PC-3 (cell line): ENCODE measurements at regions not wholly inside any gene's neighbourhood (a gene's known extent, or its start where the extent isn't known, plus 50 kb on each side); places are given as distances from the start of the nearest gene placed in this dataset.

Experiments
- ATAC-seq: fragments of 200-7000 bp; cut with Tn5 transposase; 2 replicates; pipeline ENCODE4 v1.9.1; 2020; ENCODE audit warnings: mild to moderate bottlenecking, moderate library complexity
- BruUV-seq: library from RNA; stranded (reverse); fragments of 400-500 nt; replicated peaks from 2 replicates; lab custom pipeline; 2021; lab: Mats Ljungman, UMichigan
- CTCF ChIA-PET: fragments of 300-600 bp; sonication (Branson Sonifier 250); formaldehyde crosslinking; loops from one replicate; lab custom pipeline; 2022; ENCODE audit warnings: antibody characterized with exemption; lab: Charles Lee
- POLR2A ChIA-PET: fragments of 300-600 bp; sonication (Branson Sonifier 250); formaldehyde crosslinking; loops from one replicate; lab custom pipeline; 2022; ENCODE audit warnings: antibody characterized with exemption; ENCODE audit not compliant: unreplicated experiment; lab: Charles Lee
- DNase-seq: peaks from one replicate; pipeline ENCODE4 v3.0.0-alpha.2; 2015
- H2AFZ ChIP-seq: fragments of 300-600 bp; sonication (generic); 2 replicates; pipeline ENCODE4 v1.6.0; 2016; ENCODE audit warnings: antibody characterized with exemption, low read length
- H3F3A ChIP-seq: fragments of 300-600 bp; sonication (generic); one replicate; pipeline ENCODE4 v1.6.0; 2017; ENCODE audit warnings: antibody characterized with exemption, low read length, control low read depth, mild to moderate bottlenecking; ENCODE audit not compliant: unreplicated experiment
- H3K27ac ChIP-seq: fragments of 300-600 bp; sonication (generic); 2 replicates; pipeline ENCODE4 v1.5.1; 2016; ENCODE audit warnings: mild to moderate bottlenecking, low read length
- H3K27me3 ChIP-seq: fragments of 300-600 bp; sonication (generic); 2 replicates; pipeline ENCODE4 v1.6.1; 2016; ENCODE audit warnings: low read length, mixed read lengths
- H3K36me3 ChIP-seq: fragments of 300-600 bp; sonication (generic); 2 replicates; pipeline ENCODE4 v1.6.1; 2016; ENCODE audit warnings: low read depth, mixed run types, low read length, mixed read lengths
- H3K4me1 ChIP-seq: fragments of 300-600 bp; sonication (generic); 2 replicates; pipeline ENCODE4 v1.5.1; 2016; ENCODE audit warnings: low read length; ENCODE audit not compliant: insufficient read depth
- H3K4me2 ChIP-seq: fragments of 300-600 bp; sonication (generic); 2 replicates; pipeline ENCODE4 v1.6.0; 2016; ENCODE audit warnings: low read length
- H3K4me3 ChIP-seq: fragments of 300-600 bp; sonication (generic); 2 replicates; pipeline ENCODE4 v1.5.1; 2016; ENCODE audit warnings: mild to moderate bottlenecking, low read length, mixed read lengths
- H3K79me2 ChIP-seq: fragments of 300-600 bp; sonication (generic); 2 replicates; pipeline ENCODE4 v1.6.1; 2017; ENCODE audit warnings: low read length, mixed read lengths
- H3K9ac ChIP-seq: fragments of 300-600 bp; sonication (generic); 2 replicates; pipeline ENCODE4 v1.6.0; 2016; ENCODE audit warnings: mild to moderate bottlenecking, low read length
- H3K9me2 ChIP-seq: fragments of 300-600 bp; sonication (generic); replicated peaks from 2 replicates; pipeline ENCODE4 v1.6.1; 2016; ENCODE audit warnings: mixed run types, low read length, mixed read lengths
- H3K9me3 ChIP-seq: fragments of 300-600 bp; sonication (generic); 2 replicates; pipeline ENCODE4 v1.6.1; 2016; ENCODE audit warnings: low read length, mixed read lengths
- H4K20me1 ChIP-seq: fragments of 300-600 bp; sonication (generic); 2 replicates; pipeline ENCODE4 v1.6.1; 2016; ENCODE audit warnings: low read length, mixed read lengths
- CTCF ChIP-seq: fragments of 300-600 bp; sonication (generic); conservative IDR thresholded peaks from 2 replicates; pipeline ENCODE4 v1.5.1; 2017; ENCODE audit warnings: antibody characterized with exemption, low read depth, mild to moderate bottlenecking, low read length
- EZH2 ChIP-seq: fragments of 300-600 bp; sonication (generic); IDR thresholded peaks from one replicate; pipeline ENCODE4 v1.6.1; 2017; ENCODE audit warnings: antibody characterized with exemption, mild to moderate bottlenecking, low read length; ENCODE audit not compliant: unreplicated experiment
- EZH2phosphoT487 ChIP-seq: fragments of 300-600 bp; sonication (generic); IDR thresholded peaks from 2 replicates; pipeline ENCODE4 v1.6.1; 2018; ENCODE audit warnings: mild to moderate bottlenecking, antibody characterized with exemption, low read length, borderline replicate concordance
- intact Hi-C: fragments of 100-400 bp; cut with micrococcal nuclease; formaldehyde crosslinking; loops from 2 replicates; pipeline ENCODE4 v1.9.0; 2023

GRCh38 chr7:142439739-142440138, 181.9 kb upstream of the PRSS58 start:
- H3K9me2 ChIP-seq = no peaks in the 10 kb centered on the region
- H3K79me2 ChIP-seq = no peaks in the 10 kb centered on the region
- H3K4me2 ChIP-seq = peak overlapping the region; percentile 73
- H4K20me1 ChIP-seq = no peaks in the 10 kb centered on the region
- H3K27ac ChIP-seq = peak overlapping the region; percentile 56
- intact Hi-C loops = loop anchor here (5.0 kb wide), 1 partner anchor 52 kb away; no protein-coding TSS in a partner anchor
- peaks cover 64% of the 10 kb centered on the region for H3K4me1 ChIP-seq
- CTCF ChIA-PET = interaction anchor here (0.7 to 0.9 kb wide), 2 partner anchors 27 to 38 kb away, joined by 3 to 5 read pairs; no protein-coding TSS in a partner anchor
- no peaks in the 10 kb centered on the region for H3K27me3 ChIP-seq
- no TSS peak for BruUV-seq
- H3K4me3 ChIP-seq = peak overlapping the region; percentile 20; the same call in 1 of the 2 replicates
- H2AFZ ChIP-seq = 0 out of 2 replicates have a peak overlapping the region, but pooled peaks have one; percentile 39
- no peak overlapping the region for H3K9ac ChIP-seq
- POLR2A ChIA-PET = no interaction called here
- TF ChIP-seq CTCF (no peak), EZH2 (no peak), EZH2phosphoT487 (no peak)
- ATAC-seq (no peak), DNase-seq (peak; percentile 37)
- H3K36me3 ChIP-seq = no peaks in the 10 kb centered on the region
- no peaks in the 10 kb centered on the region for H3K9me3 ChIP-seq
- peaks cover 7% of the 10 kb centered on the region for H3F3A ChIP-seq

GRCh38 chr7:142438923-142439515, 181.2 kb upstream of the PRSS58 start:
- TF ChIP-seq EZH2 (no peak), EZH2phosphoT487 (no peak), CTCF (no peak)
- Histone ChIP-seq H3K4me1 (peaks cover 57% of the 10 kb centered on the region), H3F3A (peaks cover 7% of the 10 kb centered on the region), H2AFZ (no peak overlapping the region), H3K4me2 (peak overlapping the region; percentile 73; the same call in 1 of the 2 replicates), H3K79me2 (no peaks in the 10 kb centered on the region), H3K9me3 (no peaks in the 10 kb centered on the region), H3K27me3 (no peaks in the 10 kb centered on the region), H3K4me3 (no peak overlapping the region), H3K9ac (no peak overlapping the region), H3K9me2 (no peaks in the 10 kb centered on the region), H3K27ac (no peak overlapping the region), H4K20me1 (no peaks in the 10 kb centered on the region), H3K36me3 (no peaks in the 10 kb centered on the region)
- ChIA-PET CTCF (no interaction called here), POLR2A (no interaction called here)
- intact Hi-C loops = no loop called here
- no peak for ATAC-seq
- BruUV-seq = no TSS peak
- peak; percentile 35 for DNase-seq

GRCh38 chr7:142438235-142438922, 180.5 kb upstream of the PRSS58 start:
- Histone ChIP-seq H3K79me2 (no peaks in the 10 kb centered on the region), H3K9me2 (no peaks in the 10 kb centered on the region), H3K27me3 (no peaks in the 10 kb centered on the region), H3K4me2 (no peak overlapping the region), H3K4me1 (peaks cover 51% of the 10 kb centered on the region), H3K9me3 (no peaks in the 10 kb centered on the region), H4K20me1 (no peaks in the 10 kb centered on the region), H3K36me3 (no peaks in the 10 kb centered on the region), H2AFZ (no peak overlapping the region), H3F3A (peaks cover 7% of the 10 kb centered on the region), H3K4me3 (no peak overlapping the region), H3K9ac (no peak overlapping the region), H3K27ac (no peak overlapping the region)
- POLR2A ChIA-PET = no interaction called here
- TF ChIP-seq EZH2 = no peak
- peak; percentile 87 for TF ChIP-seq CTCF
- CTCF ChIA-PET = interaction anchor here (0.6 kb wide), 1 partner anchor 24 kb away, joined by 3 read pairs; no protein-coding TSS in a partner anchor
- ATAC-seq (peak; percentile 9; the same call in 1 of the 2 replicates), DNase-seq (peak; percentile 71)
- no TSS peak for BruUV-seq
- intact Hi-C loops = no loop called here
